NCI-H460 (cell line): ENCODE measurements at regions not wholly inside any gene's neighbourhood (a gene's known extent, or its start where the extent isn't known, plus 50 kb on each side); places are given as distances from the start of the nearest gene placed in this dataset.

ENCODE experiments used
- DNase-seq: peaks from one replicate; pipeline ENCODE4 v3.0.0-alpha.2; 2016; ENCODE audit warnings: low read depth; ENCODE audit errors: extremely low read depth

DNA sequence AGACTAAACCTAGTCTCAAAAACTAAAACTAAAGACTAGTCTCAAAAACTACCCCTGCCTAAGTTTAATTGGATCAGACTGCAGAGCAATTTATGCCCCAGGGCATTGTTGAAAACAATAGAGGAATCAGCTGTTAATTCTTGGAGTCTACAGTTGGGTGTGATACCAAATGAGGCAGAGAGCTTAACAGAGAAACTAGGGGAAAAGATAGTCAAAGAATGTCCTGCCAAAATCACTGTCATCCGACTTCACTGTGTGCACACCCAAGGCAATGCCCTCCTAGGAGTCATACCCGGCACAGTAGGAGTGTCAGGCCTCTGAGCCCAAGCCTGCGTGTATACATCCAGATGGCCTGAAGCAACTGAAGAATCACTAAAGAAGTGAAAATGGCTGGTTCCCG, 90.5 kb upstream of the TOMM7 start:
- no peak for DNase-seq

DNA sequence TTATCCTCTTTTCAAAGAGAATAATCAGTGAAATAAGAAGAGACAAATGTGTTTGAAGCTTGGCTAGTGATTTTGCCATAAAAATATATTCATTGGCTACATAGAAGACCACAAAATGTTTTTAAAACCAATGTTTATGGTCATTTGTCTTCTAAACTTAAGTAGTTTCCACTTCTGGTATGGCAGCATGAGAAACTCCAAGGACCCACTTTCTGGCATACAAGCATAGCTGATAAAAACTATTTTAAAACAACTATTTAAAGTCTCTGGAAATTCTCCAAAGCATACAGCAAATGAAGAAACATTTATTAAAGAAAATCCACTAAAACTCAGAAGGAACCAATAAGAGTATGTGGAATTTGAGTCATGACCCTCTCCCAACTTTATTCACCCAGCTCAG, 89.2 kb upstream of the TOMM7 start:
- no peak for DNase-seq

DNA sequence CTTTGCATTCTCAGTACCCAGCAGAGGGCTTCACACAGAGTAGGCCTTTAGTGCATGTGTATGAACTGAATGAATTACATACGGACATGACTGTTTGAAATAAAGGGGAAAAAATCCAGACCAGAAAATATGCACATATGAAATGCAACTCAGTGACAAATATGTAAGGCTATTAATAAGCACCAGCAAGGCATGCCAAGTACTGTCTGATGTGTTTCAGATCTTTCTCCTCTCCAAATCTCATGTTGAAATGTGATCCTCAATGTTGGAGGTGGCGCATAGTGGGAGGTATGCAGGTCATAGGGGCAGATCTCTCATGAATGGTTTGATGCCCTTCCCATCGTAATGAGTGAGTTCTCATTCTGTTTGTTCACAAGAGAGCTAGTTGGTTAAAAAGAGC, 87.3 kb upstream of the TOMM7 start:
- no peak for DNase-seq

DNA sequence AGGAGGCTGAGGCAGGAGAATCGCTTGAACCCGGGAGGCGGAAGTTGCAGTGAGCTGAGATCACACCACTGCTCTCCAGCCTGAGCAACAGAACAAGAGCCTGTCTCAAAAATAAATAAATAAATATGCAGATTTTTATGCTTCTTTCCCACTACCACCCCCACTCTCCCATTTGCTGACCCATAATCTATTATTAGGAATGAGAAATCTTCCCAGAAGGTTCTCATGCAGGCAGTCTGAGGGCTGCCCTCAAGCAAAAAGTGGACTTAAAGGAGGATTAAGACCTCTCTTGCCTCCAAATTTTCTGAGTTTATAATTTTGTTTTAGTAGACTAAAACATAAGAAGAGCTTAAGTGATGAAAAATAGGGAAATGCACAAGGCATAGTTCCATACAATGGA, 85.2 kb upstream of the TOMM7 start:
- DNase-seq, result no peak

DNA sequence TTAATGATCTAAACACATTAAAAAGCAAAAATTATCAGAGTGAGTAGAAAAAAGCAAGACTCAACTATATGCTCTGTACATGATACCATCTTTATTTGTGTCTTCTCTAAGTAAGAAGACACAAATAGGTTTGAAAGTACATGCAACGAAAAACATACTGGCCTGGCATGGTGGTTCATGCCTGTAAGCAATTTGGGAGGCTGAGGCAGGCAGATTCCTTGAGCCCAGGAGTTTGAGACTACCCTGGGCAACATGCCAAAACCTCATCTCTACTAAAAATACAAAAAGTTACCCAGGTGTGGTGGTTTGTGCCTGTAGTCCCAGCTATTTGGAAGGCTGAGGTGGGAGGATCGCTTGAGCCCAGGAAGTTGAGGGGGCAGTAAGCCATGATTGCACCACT, 78.1 kb upstream of the TOMM7 start:
- DNase-seq, result no peak

DNA sequence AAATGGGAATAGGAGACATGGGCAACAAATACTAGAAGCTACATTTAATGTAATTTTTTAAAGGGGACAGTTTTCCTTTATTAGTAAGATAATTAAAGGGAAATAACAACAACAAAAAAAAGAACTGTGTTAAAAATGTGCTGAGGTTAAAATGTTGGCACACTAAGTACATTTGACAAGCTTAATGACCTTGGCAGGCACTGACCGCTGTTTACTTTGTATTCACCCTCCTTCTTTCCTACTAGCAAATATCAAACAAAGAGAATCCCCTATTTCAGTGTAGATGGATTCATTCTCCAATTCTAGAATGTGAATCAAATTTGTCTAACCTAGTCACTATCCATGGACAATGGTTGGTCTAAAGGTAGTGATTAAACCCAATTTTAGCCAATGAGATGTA, 77.5 kb upstream of the TOMM7 start:
- DNase-seq, result no peak

DNA sequence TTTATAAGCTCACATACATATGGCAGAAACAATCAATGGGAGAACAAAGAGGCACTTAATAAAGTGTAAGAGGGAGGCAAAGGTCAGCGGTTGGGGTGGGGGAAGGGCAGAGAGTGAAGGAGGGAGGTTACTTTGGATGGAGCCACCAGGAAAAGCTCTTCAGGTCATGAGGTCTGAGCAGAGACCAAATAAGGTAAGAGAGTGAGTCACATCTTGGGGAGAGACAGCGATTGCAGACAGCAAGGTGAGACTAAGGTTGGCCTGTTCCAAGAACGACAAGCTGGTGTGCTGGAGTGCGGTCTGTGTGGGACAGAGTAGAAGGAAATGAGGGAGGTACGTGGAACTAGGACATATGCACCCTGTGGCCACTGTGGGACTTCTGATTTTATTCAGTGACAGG, 74.3 kb upstream of the TOMM7 start:
- no peak for DNase-seq

DNA sequence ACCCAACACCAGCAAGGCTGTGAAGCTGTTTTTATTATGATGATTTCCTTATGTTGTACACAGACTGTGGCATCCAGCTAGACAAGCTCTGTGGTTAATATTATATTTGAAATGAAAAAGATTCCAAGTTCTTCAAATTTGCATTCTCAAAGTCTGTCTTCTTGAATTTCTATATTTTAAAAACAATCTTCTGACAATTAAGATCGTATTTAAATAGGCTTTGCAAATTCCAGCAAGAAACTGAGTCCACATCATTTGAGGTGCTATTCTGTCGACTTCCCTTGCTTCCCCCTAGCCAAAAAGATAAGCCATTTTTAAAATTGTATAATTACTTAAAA, 73.1 kb upstream of the TOMM7 start:
- DNase-seq, result no peak

DNA sequence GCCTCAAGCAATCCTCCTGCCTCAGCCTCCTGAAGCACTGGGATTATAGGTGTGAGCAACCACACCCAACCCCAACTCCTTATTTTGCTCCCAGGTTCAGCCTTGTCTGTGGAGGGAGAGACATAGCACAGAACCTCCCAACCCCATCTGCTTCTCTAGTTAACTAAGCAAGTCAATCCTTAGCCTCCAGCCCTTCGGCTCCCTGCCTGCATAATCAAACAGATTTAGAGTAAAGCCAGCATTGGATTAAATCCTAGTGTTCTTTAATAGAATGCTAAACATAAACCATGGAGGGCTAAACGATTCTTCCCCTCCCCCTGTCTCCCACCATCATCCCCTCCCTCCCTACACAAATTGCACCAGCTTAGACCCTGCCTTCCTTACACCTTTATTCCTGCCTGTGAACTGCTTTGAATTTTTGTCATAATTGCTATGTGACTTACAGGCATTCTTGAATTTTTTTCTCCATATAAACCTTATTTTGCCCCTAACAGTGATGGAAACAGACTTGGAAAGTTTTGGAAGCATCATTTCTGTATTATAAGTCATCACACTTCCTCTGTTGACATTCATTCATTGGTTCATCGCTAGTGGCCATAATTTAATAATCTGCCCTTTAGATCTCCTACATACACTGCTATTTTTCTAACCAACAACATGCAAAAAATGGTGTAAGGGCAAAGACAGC, 72.6 kb upstream of the TOMM7 start:
- no peak for DNase-seq

DNA sequence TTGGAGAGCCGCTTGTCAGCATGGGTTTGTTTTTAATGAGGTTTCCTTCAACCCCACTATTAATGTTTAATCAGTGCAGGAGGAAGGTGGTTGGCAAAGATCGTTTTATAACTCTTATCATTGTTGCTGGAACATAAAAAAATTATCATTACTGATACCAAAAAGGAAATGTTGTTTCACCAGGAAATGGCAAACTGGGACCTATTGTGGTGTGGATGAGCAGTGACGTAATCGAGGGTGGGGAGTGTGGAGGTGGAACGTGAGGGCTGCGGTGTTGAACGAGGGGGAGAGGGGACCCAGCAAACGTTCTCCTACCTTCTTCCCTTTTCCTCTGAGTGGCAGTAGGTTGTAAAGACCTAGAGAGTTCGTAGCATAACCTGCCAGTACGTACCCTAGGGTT, 71.9 kb upstream of the TOMM7 start:
- no peak for DNase-seq

DNA sequence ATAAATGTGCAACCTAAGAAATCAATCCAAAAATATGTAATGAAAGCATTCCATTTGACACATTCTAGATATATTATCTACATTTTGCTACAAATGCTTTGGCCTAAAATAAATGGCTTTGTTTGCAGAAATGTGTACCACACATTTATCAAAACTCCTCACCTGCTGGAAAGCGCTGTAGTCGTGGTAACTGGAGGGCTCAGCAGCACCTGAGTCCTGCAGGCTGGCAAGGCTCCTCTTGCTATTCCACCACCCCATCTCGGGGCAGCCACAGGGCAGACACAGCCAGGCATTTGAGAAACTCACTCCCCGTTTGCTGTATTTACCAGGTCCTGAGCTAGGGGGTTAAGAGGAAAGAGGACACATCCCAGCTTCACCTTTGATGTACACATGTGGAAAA, 68.1 kb upstream of the TOMM7 start:
- no peak for DNase-seq

DNA sequence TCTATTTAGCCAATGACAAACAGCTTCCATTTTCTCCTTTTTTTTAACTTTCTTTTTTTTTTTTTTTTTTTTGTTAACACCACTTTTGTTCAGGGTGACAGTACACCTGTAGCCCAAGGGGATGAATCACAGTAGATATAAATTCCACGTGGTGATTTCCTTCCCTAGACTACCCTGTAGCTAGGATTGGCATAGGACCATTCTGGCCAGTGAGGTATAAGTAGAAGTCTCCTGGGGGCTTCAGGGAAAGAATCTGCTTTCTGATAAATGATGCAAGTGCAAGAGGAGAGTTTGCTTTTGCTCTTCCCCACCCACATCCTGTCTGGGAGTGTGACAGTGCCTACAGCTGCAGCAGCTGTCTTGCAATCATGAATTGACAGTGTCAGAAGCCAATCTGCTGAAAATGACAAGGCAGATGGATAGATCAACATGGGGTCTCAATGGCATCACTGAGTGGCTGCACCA, 63.2 kb upstream of the TOMM7 start:
- DNase-seq, result no peak

DNA sequence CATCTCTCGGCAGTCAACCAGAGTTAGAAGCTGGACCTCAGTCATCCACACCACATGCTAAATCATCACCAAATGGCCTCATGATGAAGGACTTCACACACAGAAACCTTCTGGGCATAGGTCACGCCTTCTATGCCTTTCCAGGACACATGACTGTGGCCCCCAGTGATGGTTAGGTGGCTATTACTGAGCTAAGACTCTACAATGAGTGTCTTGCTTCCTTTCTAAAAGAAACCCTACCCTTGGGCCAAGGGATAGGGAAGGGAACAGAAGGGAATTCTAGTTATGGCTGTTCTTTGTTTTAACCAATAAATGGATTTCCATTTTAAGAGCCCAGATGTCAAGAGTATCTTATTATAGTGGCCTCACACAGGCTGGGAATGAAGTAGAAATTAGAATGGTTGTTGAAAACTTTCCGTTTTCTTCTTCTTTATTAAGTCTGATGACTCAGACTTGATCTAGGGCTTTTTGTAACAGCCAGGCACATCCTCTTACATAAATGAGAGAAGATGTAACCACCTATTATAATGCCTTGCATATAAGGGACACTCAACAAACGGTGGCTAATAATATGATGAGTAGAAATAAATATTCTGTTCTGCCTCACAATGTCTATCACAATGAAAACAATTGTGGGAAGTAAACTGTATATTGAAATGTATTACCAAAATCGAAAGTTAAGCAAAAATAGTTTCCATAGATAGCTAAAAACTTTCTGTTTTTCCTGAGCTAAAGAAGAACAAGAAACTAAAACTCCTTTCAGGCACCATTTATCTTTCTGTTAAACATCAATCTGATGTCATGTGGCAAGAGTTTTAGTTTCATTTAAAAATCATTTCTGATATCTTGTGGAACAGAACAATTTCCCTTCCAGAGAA, 62.5 kb upstream of the TOMM7 start:
- DNase-seq, result no peak

DNA sequence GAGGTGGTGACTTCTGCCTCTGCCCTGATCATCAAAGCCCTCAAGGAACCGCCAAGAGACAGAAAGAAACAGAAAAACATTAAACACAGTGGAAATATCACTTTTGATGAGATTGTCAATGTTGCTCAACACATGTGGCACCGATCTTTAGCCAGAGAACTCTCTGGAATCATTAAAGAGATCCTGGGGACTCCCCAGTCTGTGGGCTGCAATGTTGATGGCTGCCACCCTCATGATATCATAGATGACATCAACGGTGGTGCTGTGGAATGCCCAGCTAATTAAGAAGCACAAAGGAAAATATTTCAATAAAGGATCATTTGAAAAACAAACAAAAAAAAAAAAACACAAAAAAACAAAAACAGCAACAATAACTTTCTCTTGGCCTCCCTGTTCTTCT, 59.5 kb upstream of the TOMM7 start:
- DNase-seq, result no peak

DNA sequence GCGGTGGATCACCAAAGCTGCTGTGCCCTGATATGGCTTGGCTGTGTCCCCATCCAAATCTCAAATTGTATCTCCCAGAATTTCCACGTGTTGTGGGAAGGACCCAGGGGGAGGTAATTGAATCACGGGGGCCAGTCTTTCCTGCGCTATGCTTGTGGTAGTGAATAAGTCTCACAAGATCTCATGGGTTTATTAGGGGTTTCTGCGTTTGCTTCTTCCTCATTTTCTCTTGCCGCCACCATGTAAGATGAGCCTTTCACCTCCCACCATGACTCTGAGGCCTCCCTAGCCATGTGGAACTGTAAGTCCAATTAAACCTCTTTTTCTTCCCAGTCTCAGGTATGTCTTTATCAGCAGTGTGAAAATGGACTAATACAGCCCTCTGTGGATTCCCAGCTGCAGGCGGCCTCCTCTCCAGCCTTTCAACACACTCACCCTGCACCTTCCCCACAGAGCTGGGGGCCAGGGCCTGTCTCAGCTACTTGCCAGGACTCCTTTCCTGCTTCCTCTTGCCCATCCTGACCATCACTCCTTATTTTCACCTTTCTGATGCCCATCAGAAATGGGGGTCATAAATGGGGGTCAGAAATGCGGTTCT, 57.2 kb upstream of the TOMM7 start:
- DNase-seq, result no peak

DNA sequence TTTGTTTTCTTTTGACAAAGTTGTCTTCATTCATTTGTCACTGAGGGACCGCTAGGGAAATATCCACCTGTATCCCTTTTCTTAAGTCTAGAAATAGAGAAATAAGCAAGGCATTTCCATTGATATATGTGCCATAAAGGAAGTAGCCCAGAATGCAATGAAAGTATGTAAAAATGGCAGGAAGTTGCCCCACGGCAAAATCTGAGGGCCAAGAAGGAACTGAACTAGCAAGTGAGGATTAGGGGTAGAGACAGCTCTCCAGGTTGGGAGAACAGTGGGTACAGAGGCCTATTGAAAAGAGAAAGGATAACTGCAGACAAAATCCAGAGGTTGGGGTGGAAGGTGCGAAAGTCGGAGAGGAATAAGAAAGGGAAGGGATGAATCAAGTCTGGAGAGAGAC, 56.6 kb upstream of the TOMM7 start:
- DNase-seq, result no peak

DNA sequence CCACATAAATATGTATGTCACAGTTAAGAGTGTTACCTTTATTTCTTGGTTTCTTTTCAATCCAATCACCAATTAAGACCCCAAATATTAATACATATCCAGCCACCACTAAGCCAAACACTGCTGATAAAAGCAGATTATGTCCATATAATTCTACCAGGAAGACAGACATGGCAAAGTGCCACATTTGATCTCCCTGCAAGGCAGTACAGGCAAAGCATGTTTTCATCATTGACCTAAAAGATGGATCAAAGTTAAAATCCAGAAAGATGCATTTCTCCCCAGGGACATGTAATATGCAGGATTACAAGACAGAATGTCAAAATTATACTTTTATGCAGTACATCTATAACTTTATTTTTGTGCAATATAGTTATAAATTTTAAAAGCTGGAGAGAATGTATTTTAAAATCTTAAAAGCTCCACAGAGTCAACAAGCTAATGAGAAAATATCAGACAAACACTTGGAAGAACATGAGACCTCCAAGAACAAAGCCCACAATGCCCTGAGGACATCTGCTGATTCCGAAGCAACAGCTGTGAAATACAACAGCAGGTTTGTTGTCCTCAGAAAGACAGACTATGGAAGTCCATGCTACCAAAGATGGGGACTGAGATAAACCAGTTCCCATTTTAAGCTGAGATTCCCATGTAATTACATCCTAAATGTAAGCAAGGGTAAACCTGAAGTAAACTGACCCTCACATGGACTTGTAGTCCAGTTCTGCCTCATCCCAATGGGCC, 54.5 kb upstream of the TOMM7 start:
- no peak for DNase-seq

DNA sequence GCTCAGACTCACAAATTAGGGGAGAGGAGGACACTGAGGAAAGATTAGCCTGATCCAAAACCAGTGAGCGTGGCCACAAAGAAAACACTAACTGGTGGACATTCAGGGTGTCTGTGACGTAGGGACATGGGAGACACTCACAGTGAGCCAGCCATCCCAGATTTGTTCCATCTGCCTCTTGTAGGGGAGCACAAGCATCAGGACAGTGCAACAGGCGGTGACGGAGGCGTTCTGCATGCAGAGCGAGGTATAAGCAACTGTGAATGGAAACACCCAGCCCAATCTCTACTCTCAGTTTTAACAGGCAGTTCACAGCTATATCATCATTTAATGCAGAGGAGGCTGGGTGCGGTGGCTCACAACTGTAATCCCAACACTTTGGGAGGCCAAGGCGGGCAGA, 52.8 kb upstream of the TOMM7 start:
- no peak for DNase-seq

DNA sequence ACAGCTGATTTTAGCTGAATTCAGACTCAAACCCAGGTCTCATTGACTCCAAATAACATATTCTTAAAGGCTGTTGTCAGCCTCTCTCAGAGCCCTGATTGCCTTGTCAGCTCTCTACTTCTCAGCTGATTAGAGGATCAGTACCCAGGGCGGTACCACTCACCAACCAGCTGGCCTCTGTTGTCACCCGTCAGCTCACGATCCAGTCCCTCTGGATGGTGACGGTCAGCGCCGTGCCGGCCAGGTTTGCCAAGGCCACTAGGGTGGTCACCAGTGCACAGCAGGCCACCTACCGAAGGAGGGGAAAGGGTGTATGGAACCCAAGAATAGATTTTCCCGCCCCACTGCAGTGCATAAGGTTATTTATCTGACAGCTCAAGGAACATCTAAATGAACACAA, 52.3 kb upstream of the TOMM7 start:
- no peak for DNase-seq
